Body of pancreas (tissue), 4 donors: ENCODE measurements at regions not wholly inside any gene's neighbourhood (a gene's known extent, or its start where the extent isn't known, plus 50 kb on each side); places are given as distances from the start of the nearest gene placed in this dataset.
"Not testable (repeated sequence)": the region's sequence is repeated elsewhere in the genome, so short reads cannot be mapped to it uniquely, and the experiment has no call there.

Experiments
- CTCF ChIP-seq, 7 experiments: fragments of 450-650 bp in 4 of 7; fragments of 200-600 bp in 3 of 7; sonication (generic) in 3 of 7; IDR thresholded peaks; one replicate each; pipeline ENCODE4 v1.5.1; 2016 to 2019; ENCODE audit warnings: antibody characterized with exemption in 7 of 7
- POLR2A ChIP-seq, 3 donors: fragments of 450-650 bp; IDR thresholded peaks; one replicate each; pipeline ENCODE4 v1.6.1; 2016; ENCODE audit warnings: antibody characterized with exemption in 3 of 3, mild to moderate bottlenecking in 2 of 3

GRCh38 chr14:28252124-28252523 lies 514.5 kb upstream of the FOXG1 start:
- TF ChIP-seq POLR2A, CTCF (IDR thresholded peaks at IDR 0.05): not testable (repeated sequence)
